Sigmoid colon (tissue), 6 donors: ENCODE measurements at regions not wholly inside any gene's neighbourhood (a gene's known extent, or its start where the extent isn't known, plus 50 kb on each side); places are given as distances from the start of the nearest gene placed in this dataset.
"Not testable (repeated sequence)": the region's sequence is repeated elsewhere in the genome, so short reads cannot be mapped to it uniquely, and the experiment has no call there.

ENCODE experiments used
- DNase-seq: peaks from one replicate; pipeline ENCODE4 v3.0.0-alpha.2; 2019
- H3K27ac ChIP-seq, 4 donors: fragments of 200-600 bp; sonication (generic); one replicate each; pipeline ENCODE4 v1.5.1; 2016 to 2019; ENCODE audit warnings: mild to moderate bottlenecking in 1 of 4
- H3K27me3 ChIP-seq, 3 donors: fragments of 200-600 bp; sonication (generic); one replicate each; pipeline ENCODE4 v1.5.1; 2019; ENCODE audit warnings: mild to moderate bottlenecking in 1 of 3
- H3K36me3 ChIP-seq, 4 donors: fragments of 200-600 bp; sonication (generic); one replicate each; pipeline ENCODE4 v1.5.1; 2016 to 2019
- H3K4me1 ChIP-seq, 4 donors: fragments of 200-600 bp; sonication (generic); one replicate each; pipeline ENCODE4 v1.5.1; 2017 to 2019
- H3K4me3 ChIP-seq, 4 donors: fragments of 200-600 bp; sonication (generic); one replicate each; pipeline ENCODE4 v1.5.1; 2017 to 2019; ENCODE audit warnings: mild to moderate bottlenecking in 2 of 4, moderate library complexity in 1 of 4
- H3K9me3 ChIP-seq, 4 donors: fragments of 200-600 bp in 3 of 4; sonication (generic) in 3 of 4; one replicate each; pipeline versions ENCODE4 v1.5.1 to v1.6.1; 2013 to 2019
- CTCF ChIP-seq, 4 experiments: fragments of 450-650 bp in 3 of 4; fragments of 200-600 bp in 1 of 4; IDR thresholded peaks; one replicate each; pipeline ENCODE4 v1.5.1; 2016 to 2019; ENCODE audit warnings: antibody characterized with exemption in 4 of 4, mild to moderate bottlenecking in 3 of 4, moderate library complexity in 2 of 4
- EP300 ChIP-seq, 4 donors: sonication (generic); formaldehyde crosslinking; IDR thresholded peaks; one replicate each; pipeline ENCODE4 v1.6.1; 2017; ENCODE audit warnings: antibody characterized with exemption in 4 of 4
- POLR2A ChIP-seq, 2 donors: fragments of 450-650 bp; IDR thresholded peaks; one replicate each; pipeline ENCODE4 v1.6.1; 2016; ENCODE audit warnings: antibody characterized with exemption in 2 of 2, mild to moderate bottlenecking in 2 of 2, moderate library complexity in 2 of 2
- POLR2AphosphoS5 ChIP-seq, 4 donors: sonication (generic); formaldehyde crosslinking; IDR thresholded peaks; one replicate each; pipeline ENCODE4 v1.6.1; 2017; ENCODE audit warnings: antibody characterized with exemption in 4 of 4
- WGBS, 2 donors: extraction: QIAGEN DNeasy Blood & Tissue Kit; methylation state at CpG; one replicate each; pipeline ENCODE4 v1.1.7; 2013; 5-methylcytosine and 5-hydroxymethylcytosine counted together
- intact Hi-C: fragments of 100-400 bp; cut with DNase I; formaldehyde crosslinking; loops from one replicate; pipeline ENCODE4 v1.15.1; 2023
- donor health status: healthy with polysubstance abuse.
- donor health status: healthy.

GRCh38 chr14:42992930-42993329, 1386.3 kb downstream of the LRFN5 start:
- 79 to 84% methylated on average over 1 of the region's 1 CpG for WGBS, 2 donors
- Histone ChIP-seq H3K27ac (no peak overlapping the region), H3K4me1 (no peaks in the 10 kb centered on the region), H3K9me3 (no peaks in the 10 kb centered on the region), H3K27me3 (no peaks in the 10 kb centered on the region), H3K4me3 (no peak overlapping the region), H3K36me3 (no peaks in the 10 kb centered on the region)
- intact Hi-C loops: no loop called here
- TF ChIP-seq POLR2A (IDR thresholded peaks at IDR 0.05) (no peak), EP300 (IDR thresholded peaks at IDR 0.05) (no peak), CTCF (IDR thresholded peaks at IDR 0.05) (no peak), POLR2AphosphoS5 (IDR thresholded peaks at IDR 0.05) (no peak)
- no peak for DNase-seq

DNA sequence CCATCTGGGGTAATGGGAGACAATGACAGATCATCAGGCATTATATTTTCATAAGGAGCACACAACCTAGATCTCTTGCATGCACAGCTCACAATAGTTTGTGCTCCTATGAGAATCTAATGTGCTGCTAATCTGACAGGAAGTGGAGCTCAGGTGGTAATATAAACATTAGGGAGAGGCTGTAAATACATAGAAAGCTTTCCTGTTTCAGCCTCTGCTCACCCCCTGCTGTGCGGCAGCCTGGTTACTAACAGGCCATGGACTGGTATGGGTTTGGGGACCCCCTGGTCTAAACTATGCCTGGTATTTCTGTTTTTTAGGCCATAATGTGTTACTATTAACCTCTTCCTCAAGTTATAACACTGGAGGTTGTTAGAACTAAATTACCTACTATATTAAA, 1373.7 kb downstream of the LRFN5 start:
- Histone ChIP-seq H3K27ac (no peak overlapping the region), H3K4me1 (no peaks in the 10 kb centered on the region), H3K36me3 (no peaks in the 10 kb centered on the region), H3K9me3 (no peaks in the 10 kb centered on the region), H3K4me3 (no peak overlapping the region), H3K27me3 (no peaks in the 10 kb centered on the region)
- no peak for DNase-seq
- intact Hi-C loops: no loop called here
- 81 to 85% methylated on average over 1 of the region's 1 CpG for WGBS, 2 donors
- TF ChIP-seq POLR2A (IDR thresholded peaks at IDR 0.05) (no peak), POLR2AphosphoS5 (IDR thresholded peaks at IDR 0.05) (no peak)

DNA sequence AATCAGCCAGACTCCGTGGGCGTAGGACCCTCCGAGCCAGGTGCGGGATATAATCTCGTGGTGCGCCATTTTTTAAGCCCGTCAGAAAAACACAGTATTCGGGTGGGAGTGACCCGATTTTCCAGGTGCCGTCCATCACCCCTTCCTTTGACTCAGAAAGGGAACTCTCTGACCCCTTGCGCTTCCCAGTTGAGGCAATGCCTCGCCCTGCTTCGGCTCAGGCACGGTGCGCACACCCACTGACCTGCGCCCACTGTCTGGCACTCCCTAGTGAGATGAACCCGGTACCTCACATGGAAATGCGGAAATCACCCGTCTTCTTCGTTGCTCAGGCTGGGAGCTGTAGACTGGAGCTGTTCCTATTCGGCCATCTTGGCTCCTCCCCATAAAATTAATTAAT, 1366.5 kb downstream of the LRFN5 start:
- H3K4me1 ChIP-seq, H3K27ac ChIP-seq, H3K4me3 ChIP-seq, H3K36me3 ChIP-seq, DNase-seq, H3K27me3 ChIP-seq, H3K9me3 ChIP-seq, intact Hi-C loops: not testable (repeated sequence)
- 89 to 93% methylated on average over 21 of the region's 21 CpGs for WGBS, 2 donors

DNA sequence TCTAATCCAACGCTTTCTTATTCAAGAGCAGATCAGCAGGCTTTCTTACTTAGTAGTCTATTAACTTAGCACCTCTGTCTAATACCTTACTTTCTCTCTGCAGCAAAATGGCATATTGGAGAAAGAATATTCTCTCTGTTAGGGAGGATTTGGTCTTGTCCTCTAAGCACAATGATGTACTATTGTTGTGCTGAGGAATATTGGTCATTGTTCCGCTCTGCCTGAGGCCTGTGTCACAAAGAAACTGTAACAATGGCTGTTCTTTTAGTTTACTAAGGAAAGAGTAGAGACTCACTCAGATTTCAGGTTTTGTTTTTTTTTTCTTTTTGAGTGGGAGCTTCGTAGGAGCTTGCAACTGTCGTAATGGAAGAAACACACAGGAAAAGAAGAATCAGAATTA, 1358.8 kb downstream of the LRFN5 start:
- H3K27ac ChIP-seq: no peak overlapping the region
- H3K9me3 ChIP-seq: no peaks in the 10 kb centered on the region
- no peak overlapping the region for H3K4me3 ChIP-seq
- no peak for DNase-seq
- intact Hi-C loops: no loop called here
- whole genome bisulfite sequencing, 2 donors: 86 to 88% methylated on average over 4 of the region's 4 CpGs
- no peaks in the 10 kb centered on the region for H3K4me1 ChIP-seq
- no peaks in the 10 kb centered on the region for H3K36me3 ChIP-seq
- H3K27me3 ChIP-seq: no peaks in the 10 kb centered on the region
- TF ChIP-seq POLR2AphosphoS5 (IDR thresholded peaks at IDR 0.05) (no peak), CTCF (IDR thresholded peaks at IDR 0.05) (no peak), POLR2A (IDR thresholded peaks at IDR 0.05) (no peak), EP300 (IDR thresholded peaks at IDR 0.05) (no peak)

DNA sequence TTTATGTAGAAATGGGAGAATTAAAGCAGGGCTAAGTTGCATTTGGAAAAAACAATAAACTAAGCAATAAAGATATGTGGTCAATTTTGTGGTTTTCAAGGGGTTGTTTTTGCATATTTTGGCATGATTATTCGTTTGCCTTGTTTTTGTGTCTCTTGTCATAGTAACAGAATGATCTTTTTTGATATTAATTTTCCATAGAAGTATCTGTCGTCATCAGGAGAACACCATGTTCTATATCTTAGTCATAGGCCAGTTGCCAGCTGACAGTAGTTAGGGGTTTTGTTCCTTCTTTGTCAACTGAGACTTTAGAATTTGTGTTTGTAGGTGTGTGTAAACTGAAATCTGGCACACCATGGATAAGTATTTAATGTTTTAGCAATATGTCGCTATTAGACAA, 1354.8 kb downstream of the LRFN5 start:
- H3K4me1 ChIP-seq: no peaks in the 10 kb centered on the region
- no peak overlapping the region for H3K27ac ChIP-seq
- H3K9me3 ChIP-seq: no peaks in the 10 kb centered on the region
- TF ChIP-seq CTCF (IDR thresholded peaks at IDR 0.05): no peak
- no peak for TF ChIP-seq POLR2A (IDR thresholded peaks at IDR 0.05)
- TF ChIP-seq EP300 (IDR thresholded peaks at IDR 0.05): no peak
- no peak for TF ChIP-seq POLR2AphosphoS5 (IDR thresholded peaks at IDR 0.05)
- no peaks in the 10 kb centered on the region for H3K27me3 ChIP-seq
- no peak overlapping the region for H3K4me3 ChIP-seq
- H3K36me3 ChIP-seq: no peaks in the 10 kb centered on the region
- intact Hi-C loops: no loop called here
- DNase-seq: no peak
- 60 to 70% methylated on average over 3 of the region's 3 CpGs for WGBS, 2 donors

- WGBS, 2 donors: 86 to 91% methylated on average over 6 of the region's 6 CpGs
- intact Hi-C loops: no loop called here
Measured at GRCh38 chr14:42950363-42950762, 1343.7 kb downstream of the LRFN5 start.

More at GRCh38 chr14:42950363-42950762, 1343.7 kb downstream of the LRFN5 start:
- H3K4me3 ChIP-seq: no peak overlapping the region
- no peaks in the 10 kb centered on the region for H3K27me3 ChIP-seq
- H3K9me3 ChIP-seq: no peaks in the 10 kb centered on the region
- H3K4me1 ChIP-seq: no peaks in the 10 kb centered on the region
- no peaks in the 10 kb centered on the region for H3K36me3 ChIP-seq
- no peak overlapping the region for H3K27ac ChIP-seq
- no peak for TF ChIP-seq POLR2A (IDR thresholded peaks at IDR 0.05)
- DNase-seq: no peak
